ENCODE measurements at regions not wholly inside any gene's neighbourhood (a gene's known extent, or its start where the extent isn't known, plus 50 kb on each side); places are given as distances from the start of the nearest gene placed in this dataset.
A peak's percentile ranks its signal among the peaks of the same experiment; 100 is the strongest.

- Histone ChIP-seq H2BK15ac (ENCODE audit: low read depth, low read length) (0 out of 3 replicates have a peak overlapping the region, but pooled peaks have one; percentile 26), H3K9ac (ENCODE audit: low read depth, low read length) (no peak overlapping the region), H2AK5ac (ENCODE audit: low read depth, low read length) (no peak overlapping the region), H2BK5ac (ENCODE audit: low read depth, low read length, poor library complexity, severe bottlenecking) (peak overlapping the region; percentile 86), H3K18ac (ENCODE audit: low read depth, low read length) (peak overlapping the region; percentile 27; the same call in 1 of the 2 replicates), H3K4me3 (ENCODE audit: insufficient read depth, low read depth, low read length) (no peak overlapping the region), H3K27me3 (ENCODE audit: control insufficient read depth, insufficient read depth, low read length) (no peaks in the 10 kb centered on the region), H3K4ac (ENCODE audit: low read depth, low read length) (no peak overlapping the region; the same call in 1 of the 2 replicates), H2BK120ac (ENCODE audit: low read depth, low read length) (peak overlapping the region; percentile 28; the same call in 1 of the 2 replicates), H3K56ac (ENCODE audit: extremely low read depth, insufficient read depth, low read length) (no peak overlapping the region), H2AFZ (replicated peaks; ENCODE audit: low read length, poor library complexity) (no peak overlapping the region), H3K4me2 (ENCODE audit: low read depth, low read length) (peak overlapping the region; percentile 38; the same call in 1 of the 2 replicates), H4K20me1 (ENCODE audit: insufficient read depth, low read length) (no peaks in the 10 kb centered on the region), H2AK9ac (replicated peaks; ENCODE audit: low read depth, low read length, poor library complexity) (no peak overlapping the region), H4K8ac (ENCODE audit: low read depth in 2 of 2, low read length in 2 of 2) (peak overlapping the region in 1 of 2 experiments; percentile 32; a peak in 2 of 4 replicates), H2BK20ac (ENCODE audit: low read depth, low read length) (peak overlapping the region; percentile 29; the same call in 1 of the 2 replicates), H3K79me1 (ENCODE audit: low read depth in 1 of 2, low read length in 2 of 2) (no peaks in the 10 kb centered on the region), H3K4me1 (ENCODE audit: control insufficient read depth, insufficient read depth, low read length) (peaks cover 12% of the 10 kb centered on the region), H3K9me1 (ENCODE audit: insufficient read depth, low read length) (peaks cover 11% of the 10 kb centered on the region), H4K5ac (ENCODE audit: low read depth, low read length) (peak overlapping the region; percentile 49; the same call in 1 of the 2 replicates), H3K9me3 (ENCODE audit: control insufficient read depth, insufficient read depth, low read length) (no peaks in the 10 kb centered on the region), H3K14ac (replicated peaks; ENCODE audit: low read depth, low read length) (no peak overlapping the region), H3K27ac (ENCODE audit: insufficient read depth, low read length) (no peak overlapping the region), H3K36me3 (ENCODE audit: control insufficient read depth, insufficient read depth, low read length) (no peaks in the 10 kb centered on the region), H3K23ac (ENCODE audit: low read depth, low read length) (no peak overlapping the region), H4K91ac (ENCODE audit: insufficient read depth, low read depth, low read length) (no peak overlapping the region)
- dilution Hi-C loops (cut with HindIII; ENCODE audit: low sequenced_read_pairs, unreplicated experiment) = no loop called here
- peak; percentile 74 for ATAC-seq (ENCODE audit: low read depth)
- BruUV-seq (replicated peaks) = no TSS peak
- POLR2A ChIA-PET (ENCODE audit: unreplicated experiment) = no interaction called here
- in situ Hi-C loops (cut with MboI; ENCODE audit: low sequenced_read_pairs) = no loop called here
- DNase-seq = peak; percentile 77
- WGBS, 2 experiments (ENCODE audit: extremely low coverage in 2 of 2, insufficient read length in 1 of 2) = no CpG with 5 or more reads among the region's 3 CpGs
- CTCF ChIA-PET = interaction anchor here (0.6 kb wide), 1 partner anchor 156 kb away, joined by 3 read pairs; no protein-coding TSS in a partner anchor
- no peak for TF ChIP-seq MXI1 (IDR thresholded peaks at IDR 0.05; ENCODE audit: borderline replicate concordance, low read depth, low read length)
- no peak for TF ChIP-seq RFX5 (IDR thresholded peaks at IDR 0.05; ENCODE audit: low read depth, low read length)
- no peak for TF ChIP-seq POLR2A (IDR thresholded peaks at IDR 0.05; ENCODE audit: low read depth, low read length)
- TF ChIP-seq CEBPB (IDR thresholded peaks at IDR 0.05; ENCODE audit: low read depth, low read length) = peak; percentile 77
- peak; percentile 78 for TF ChIP-seq BHLHE40 (IDR thresholded peaks at IDR 0.05; ENCODE audit: low read depth, low read length)
- TF ChIP-seq SMC3 (IDR thresholded peaks at IDR 0.05; ENCODE audit: low read depth, low read length) = no peak
- TF ChIP-seq CHD1 (IDR thresholded peaks at IDR 0.05; ENCODE audit: low read depth, low read length) = no peak
- TF ChIP-seq, protein P1, sequence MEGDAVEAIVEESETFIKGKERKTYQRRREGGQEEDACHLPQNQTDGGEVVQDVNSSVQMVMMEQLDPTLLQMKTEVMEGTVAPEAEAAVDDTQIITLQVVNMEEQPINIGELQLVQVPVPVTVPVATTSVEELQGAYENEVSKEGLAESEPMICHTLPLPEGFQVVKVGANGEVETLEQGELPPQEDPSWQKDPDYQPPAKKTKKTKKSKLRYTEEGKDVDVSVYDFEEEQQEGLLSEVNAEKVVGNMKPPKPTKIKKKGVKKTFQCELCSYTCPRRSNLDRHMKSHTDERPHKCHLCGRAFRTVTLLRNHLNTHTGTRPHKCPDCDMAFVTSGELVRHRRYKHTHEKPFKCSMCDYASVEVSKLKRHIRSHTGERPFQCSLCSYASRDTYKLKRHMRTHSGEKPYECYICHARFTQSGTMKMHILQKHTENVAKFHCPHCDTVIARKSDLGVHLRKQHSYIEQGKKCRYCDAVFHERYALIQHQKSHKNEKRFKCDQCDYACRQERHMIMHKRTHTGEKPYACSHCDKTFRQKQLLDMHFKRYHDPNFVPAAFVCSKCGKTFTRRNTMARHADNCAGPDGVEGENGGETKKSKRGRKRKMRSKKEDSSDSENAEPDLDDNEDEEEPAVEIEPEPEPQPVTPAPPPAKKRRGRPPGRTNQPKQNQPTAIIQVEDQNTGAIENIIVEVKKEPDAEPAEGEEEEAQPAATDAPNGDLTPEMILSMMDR (conservative IDR thresholded peaks at IDR 0.05; ENCODE audit: low read depth, low read length) = no peak
- TF ChIP-seq FOS (IDR thresholded peaks at IDR 0.05; ENCODE audit: low read depth, low read length) = peak; percentile 21; the same call in 1 of the 2 replicates
- no peak for TF ChIP-seq MAFK (IDR thresholded peaks at IDR 0.05; ENCODE audit: low read depth, low read length)
- no peak for TF ChIP-seq USF2 (IDR thresholded peaks at IDR 0.05; ENCODE audit: low read depth, low read length)
- TF ChIP-seq MAZ (IDR thresholded peaks at IDR 0.05; ENCODE audit: borderline replicate concordance, low read depth, low read length) = no peak
- TF ChIP-seq RAD21 (IDR thresholded peaks at IDR 0.05; ENCODE audit: low read length) = no peak
- intact Hi-C loops (cut with micrococcal nuclease) = loop anchor here (5.0 to 10.0 kb wide), 2 partner anchors 608 to 831 kb away; partner anchors contain the start of gene IGFBP3
Observed at GRCh38 chr7:46752881-46753366, 829.0 kb downstream of the TNS3 start.

Data from IMR-90 (cell line).